T-helper 1 cell treated with Interleukin-12 subunit alpha and Interleukin-12 subunit beta and Interleukin-4 antibody, amounts not matched to agents 30 μg/mL and 1 μg/mL, for 36 hours (primary cell): ENCODE measurements at regions not wholly inside any gene's neighbourhood (a gene's known extent, or its start where the extent isn't known, plus 50 kb on each side); places are given as distances from the start of the nearest gene placed in this dataset.

Experiments
- H3K27ac Mint-ChIP-seq: one replicate; pipeline ENCODE4 v1.8.0; 2021; ENCODE audit warnings: mild to moderate bottlenecking, mixed read lengths
- H3K27me3 Mint-ChIP-seq: one replicate; pipeline ENCODE4 v1.8.0; 2021; ENCODE audit warnings: low read depth, mixed read lengths
- H3K36me3 Mint-ChIP-seq: one replicate; pipeline ENCODE4 v1.8.0; 2021; ENCODE audit warnings: low read depth, mixed read lengths
- H3K4me1 Mint-ChIP-seq: one replicate; pipeline ENCODE4 v1.8.0; 2021; ENCODE audit warnings: low read depth, mixed read lengths
- H3K4me3 Mint-ChIP-seq: one replicate; pipeline ENCODE4 v1.8.0; 2021; ENCODE audit warnings: mild to moderate bottlenecking, moderate library complexity, mixed read lengths
- H3K9me3 Mint-ChIP-seq: one replicate; pipeline ENCODE4 v1.8.0; 2021; ENCODE audit warnings: mixed read lengths

- Mint-ChIP-seq H3K27me3 (no peaks in the 10 kb centered on the region), H3K4me1 (no peaks in the 10 kb centered on the region), H3K4me3 (no peak overlapping the region), H3K9me3 (no peaks in the 10 kb centered on the region), H3K27ac (no peak overlapping the region), H3K36me3 (no peaks in the 10 kb centered on the region)
Observed at GRCh38 chr2:194745557-194746146, 911.4 kb upstream of the SLC39A10 start.

DNA sequence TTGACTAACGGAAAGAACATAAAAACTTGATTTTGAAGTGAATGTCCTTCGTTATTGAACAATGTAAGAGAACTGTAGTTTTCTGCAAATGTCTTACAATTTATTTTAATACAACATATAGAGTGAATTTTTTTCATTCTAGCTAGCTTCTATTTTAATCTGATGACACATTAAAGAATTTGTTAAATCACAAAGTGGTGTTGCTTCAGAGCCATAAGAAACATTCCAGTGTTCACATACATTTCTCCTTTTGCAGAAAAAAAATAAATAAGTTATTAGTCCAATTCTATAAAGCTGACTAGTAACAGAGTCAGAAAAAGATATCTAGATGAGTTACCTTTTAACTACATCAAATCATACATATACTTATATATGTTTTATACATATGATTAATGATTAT is 914.3 kb upstream of the SLC39A10 start:
- no peaks in the 10 kb centered on the region for H3K27me3 Mint-ChIP-seq
- H3K4me1 Mint-ChIP-seq, result no peaks in the 10 kb centered on the region
- no peaks in the 10 kb centered on the region for H3K36me3 Mint-ChIP-seq
- H3K27ac Mint-ChIP-seq, result no peak overlapping the region
- no peaks in the 10 kb centered on the region for H3K9me3 Mint-ChIP-seq
- no peak overlapping the region for H3K4me3 Mint-ChIP-seq

DNA sequence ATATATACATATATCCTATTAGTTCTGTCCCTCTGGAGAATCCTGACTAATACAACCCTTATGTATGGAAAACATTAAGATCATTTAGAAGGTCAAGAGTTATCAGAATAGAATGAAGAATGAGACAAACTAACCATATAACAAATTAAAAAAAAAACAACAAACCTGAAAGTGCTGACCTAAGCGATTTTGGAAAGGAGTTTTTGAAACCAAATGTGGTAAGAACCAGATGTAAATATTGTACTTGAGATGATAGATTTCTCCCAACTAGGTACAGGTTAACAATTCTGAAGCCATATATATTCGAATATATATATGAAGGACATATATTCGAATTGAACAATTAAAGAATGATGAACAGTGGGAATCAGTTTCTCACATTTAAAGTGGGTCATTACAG is 917.8 kb upstream of the SLC39A10 start:
- Mint-ChIP-seq H3K36me3 (no peaks in the 10 kb centered on the region), H3K4me1 (no peaks in the 10 kb centered on the region), H3K4me3 (no peak overlapping the region), H3K9me3 (peaks cover 4% of the 10 kb centered on the region), H3K27ac (no peak overlapping the region), H3K27me3 (no peaks in the 10 kb centered on the region)

- Mint-ChIP-seq H3K4me3 (no peak overlapping the region), H3K9me3 (peaks cover 4% of the 10 kb centered on the region), H3K27me3 (no peaks in the 10 kb centered on the region), H3K4me1 (no peaks in the 10 kb centered on the region), H3K36me3 (no peaks in the 10 kb centered on the region), H3K27ac (no peak overlapping the region)
Observed at GRCh38 chr2:194735837-194736542, 921.0 kb upstream of the SLC39A10 start.

GRCh38 chr2:194730266-194730665 is 926.8 kb upstream of the SLC39A10 start:
- H3K36me3 Mint-ChIP-seq, result no peaks in the 10 kb centered on the region
- no peaks in the 10 kb centered on the region for H3K4me1 Mint-ChIP-seq
- H3K9me3 Mint-ChIP-seq, result peaks cover 3% of the 10 kb centered on the region
- no peaks in the 10 kb centered on the region for H3K27me3 Mint-ChIP-seq
- H3K4me3 Mint-ChIP-seq, result no peak overlapping the region
- H3K27ac Mint-ChIP-seq, result no peak overlapping the region

GRCh38 chr2:194725169-194725568 is 931.9 kb upstream of the SLC39A10 start:
- Mint-ChIP-seq H3K4me1 (no peaks in the 10 kb centered on the region), H3K27me3 (no peaks in the 10 kb centered on the region), H3K9me3 (no peaks in the 10 kb centered on the region), H3K36me3 (no peaks in the 10 kb centered on the region), H3K27ac (no peak overlapping the region), H3K4me3 (no peak overlapping the region)

- Mint-ChIP-seq H3K4me3 (no peak overlapping the region), H3K36me3 (no peaks in the 10 kb centered on the region), H3K9me3 (no peaks in the 10 kb centered on the region), H3K27me3 (no peaks in the 10 kb centered on the region), H3K27ac (no peak overlapping the region), H3K4me1 (no peaks in the 10 kb centered on the region)
Observed at GRCh38 chr2:194723446-194723845, 933.6 kb upstream of the SLC39A10 start.

GRCh38 chr2:194721227-194721626 is 935.8 kb upstream of the SLC39A10 start:
- Mint-ChIP-seq H3K9me3 (no peaks in the 10 kb centered on the region), H3K4me1 (no peaks in the 10 kb centered on the region), H3K4me3 (no peak overlapping the region), H3K27me3 (no peaks in the 10 kb centered on the region), H3K27ac (no peak overlapping the region), H3K36me3 (no peaks in the 10 kb centered on the region)

DNA sequence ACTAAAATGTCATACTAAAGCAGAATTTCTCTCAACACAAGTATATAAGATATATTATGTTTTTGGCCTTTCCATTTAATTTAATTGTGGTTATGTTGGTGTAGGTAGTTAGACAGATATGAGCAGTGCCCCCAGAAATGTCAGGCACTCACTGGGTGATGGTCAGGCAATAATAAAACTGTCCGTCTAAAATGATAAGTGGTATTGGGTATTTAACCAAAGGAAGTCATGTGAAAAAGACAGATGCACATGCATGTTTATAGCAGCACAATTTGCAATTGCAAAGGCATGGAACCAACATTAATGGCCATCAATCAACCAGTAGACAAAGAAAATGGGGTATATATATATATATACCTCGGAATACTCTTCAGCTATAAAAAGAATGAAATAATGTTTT is 936.6 kb upstream of the SLC39A10 start:
- no peak overlapping the region for H3K27ac Mint-ChIP-seq

GRCh38 chr2:194718881-194719280 is 938.1 kb upstream of the SLC39A10 start:
- no peak overlapping the region for H3K4me3 Mint-ChIP-seq
- H3K27me3 Mint-ChIP-seq, result no peaks in the 10 kb centered on the region
- H3K4me1 Mint-ChIP-seq, result no peaks in the 10 kb centered on the region
- H3K27ac Mint-ChIP-seq, result no peak overlapping the region
- H3K36me3 Mint-ChIP-seq, result no peaks in the 10 kb centered on the region
- no peaks in the 10 kb centered on the region for H3K9me3 Mint-ChIP-seq

More for the DNA sequence above, 936.6 kb upstream of the SLC39A10 start:
- H3K36me3 Mint-ChIP-seq, result no peaks in the 10 kb centered on the region
- H3K4me1 Mint-ChIP-seq, result no peaks in the 10 kb centered on the region
- H3K27me3 Mint-ChIP-seq, result no peaks in the 10 kb centered on the region
- H3K4me3 Mint-ChIP-seq, result no peak overlapping the region
- H3K9me3 Mint-ChIP-seq, result no peaks in the 10 kb centered on the region

DNA sequence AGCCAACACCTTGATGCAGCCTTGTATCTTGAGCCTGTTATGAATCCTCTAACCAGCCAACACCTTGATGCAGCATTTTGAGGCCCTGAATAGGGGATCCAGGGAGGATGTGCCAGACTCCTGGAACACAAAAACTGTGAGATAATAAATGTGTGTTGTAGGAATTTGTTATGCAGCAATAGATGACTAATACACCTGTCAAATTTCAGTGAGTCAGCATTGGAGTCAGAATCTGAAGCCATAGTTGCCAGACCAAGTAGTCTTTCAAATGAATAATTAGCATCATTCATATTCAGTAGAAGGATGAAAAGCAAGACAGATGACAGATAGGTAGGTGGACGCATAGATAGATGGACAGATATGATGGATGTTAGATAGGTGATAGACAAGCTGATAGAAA is 942.5 kb upstream of the SLC39A10 start:
- no peaks in the 10 kb centered on the region for H3K9me3 Mint-ChIP-seq
- no peak overlapping the region for H3K4me3 Mint-ChIP-seq
- no peak overlapping the region for H3K27ac Mint-ChIP-seq
- no peaks in the 10 kb centered on the region for H3K36me3 Mint-ChIP-seq
- H3K4me1 Mint-ChIP-seq, result no peaks in the 10 kb centered on the region
- no peaks in the 10 kb centered on the region for H3K27me3 Mint-ChIP-seq

- H3K36me3 Mint-ChIP-seq, result no peaks in the 10 kb centered on the region
- no peaks in the 10 kb centered on the region for H3K9me3 Mint-ChIP-seq
- H3K4me3 Mint-ChIP-seq, result no peak overlapping the region
- no peaks in the 10 kb centered on the region for H3K27me3 Mint-ChIP-seq
- H3K4me1 Mint-ChIP-seq, result no peaks in the 10 kb centered on the region
- H3K27ac Mint-ChIP-seq, result no peak overlapping the region
Observed at GRCh38 chr2:194709840-194710239, 947.2 kb upstream of the SLC39A10 start.

GRCh38 chr2:194706179-194706578 is 950.8 kb upstream of the SLC39A10 start:
- Mint-ChIP-seq H3K4me3 (no peak overlapping the region), H3K4me1 (no peaks in the 10 kb centered on the region), H3K36me3 (no peaks in the 10 kb centered on the region), H3K27ac (no peak overlapping the region), H3K27me3 (no peaks in the 10 kb centered on the region), H3K9me3 (no peaks in the 10 kb centered on the region)

DNA sequence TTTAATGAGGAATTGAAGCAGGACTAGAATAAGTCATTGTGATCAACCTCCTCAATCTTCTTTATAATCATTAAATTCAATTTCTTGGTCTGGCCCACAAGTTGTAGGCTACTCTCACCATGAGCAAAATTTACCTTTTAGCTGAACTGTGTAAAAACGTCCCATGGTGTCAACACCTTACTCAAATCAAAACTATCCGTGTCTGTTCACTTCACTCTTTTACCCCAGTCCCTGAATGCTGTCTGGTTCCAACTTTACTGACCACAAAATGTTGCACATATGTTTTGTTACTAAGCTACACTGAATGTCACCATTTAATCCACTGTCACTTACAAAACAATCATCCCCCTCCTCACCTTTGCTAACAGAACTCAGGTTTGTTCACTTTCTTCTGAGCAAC is 951.6 kb upstream of the SLC39A10 start:
- no peak overlapping the region for H3K27ac Mint-ChIP-seq
- no peaks in the 10 kb centered on the region for H3K4me1 Mint-ChIP-seq
- no peak overlapping the region for H3K4me3 Mint-ChIP-seq
- H3K27me3 Mint-ChIP-seq, result no peaks in the 10 kb centered on the region
- H3K9me3 Mint-ChIP-seq, result no peaks in the 10 kb centered on the region
- H3K36me3 Mint-ChIP-seq, result no peaks in the 10 kb centered on the region

- H3K27me3 Mint-ChIP-seq, result no peaks in the 10 kb centered on the region
- H3K36me3 Mint-ChIP-seq, result no peaks in the 10 kb centered on the region
- no peak overlapping the region for H3K4me3 Mint-ChIP-seq
- H3K4me1 Mint-ChIP-seq, result no peaks in the 10 kb centered on the region
- no peak overlapping the region for H3K27ac Mint-ChIP-seq
- H3K9me3 Mint-ChIP-seq, result peaks cover 4% of the 10 kb centered on the region
Observed at GRCh38 chr2:194700726-194701125, 956.3 kb upstream of the SLC39A10 start.
